ENCODE measurements at regions not wholly inside any gene's neighbourhood (a gene's known extent, or its start where the extent isn't known, plus 50 kb on each side); places are given as distances from the start of the nearest gene placed in this dataset.

GRCh38 chr2:57598551-57598950 is 448.1 kb upstream of the VRK2 start:
- no peaks in the 10 kb centered on the region for H3K23me2 ChIP-seq (ENCODE audit: insufficient read length, low read depth, low read length, poor library complexity, severe bottlenecking)
- no peak overlapping the region for H3K27ac ChIP-seq (ENCODE audit: insufficient read length, low read depth, low read length)

More at GRCh38 chr2:57598551-57598950, 448.1 kb upstream of the VRK2 start:
- Histone ChIP-seq H3K18ac (ENCODE audit: insufficient read length, low read depth, low read length) (no peak overlapping the region), H3K4me1 (ENCODE audit: insufficient read depth, low read length) (peaks cover 2% of the 10 kb centered on the region), H4K5ac (ENCODE audit: insufficient read length, low read depth, low read length) (no peak overlapping the region), H2AFZ (ENCODE audit: low read length) (no peak overlapping the region), H2BK12ac (ENCODE audit: insufficient read length, low read depth, low read length) (no peak overlapping the region), H3K4ac (ENCODE audit: low read depth, low read length) (no peak overlapping the region), H3K56ac (ENCODE audit: insufficient read length, low read depth, low read length) (no peak overlapping the region), H2BK15ac (ENCODE audit: low read depth, low read length) (no peak overlapping the region), H3K27me3 (ENCODE audit: insufficient read depth, low read length) (no peaks in the 10 kb centered on the region), H3K9me3 (ENCODE audit: control insufficient read depth, low read depth, low read length) (no peaks in the 10 kb centered on the region), H3K79me2 (ENCODE audit: insufficient read depth, low read length) (no peaks in the 10 kb centered on the region), H3K4me2 (ENCODE audit: insufficient read depth, insufficient read length, low read length) (no peak overlapping the region), H4K8ac (replicated peaks; ENCODE audit: insufficient read length, low read depth, low read length) (no peak overlapping the region), H4K91ac (ENCODE audit: insufficient read length, low read depth, low read length) (no peak overlapping the region), H3K9ac (ENCODE audit: extremely low read depth, insufficient read length, low read length) (no peak overlapping the region), H3T11ph (ENCODE audit: low read length) (no peak overlapping the region), H2AK5ac (ENCODE audit: insufficient read length, low read length) (no peak overlapping the region), H4K20me1 (ENCODE audit: control insufficient read depth, insufficient read depth, insufficient read length) (no peaks in the 10 kb centered on the region), H2BK120ac (ENCODE audit: low read depth, low read length, poor library complexity, severe bottlenecking) (no peak overlapping the region), H2BK5ac (ENCODE audit: insufficient read length, low read length) (no peak overlapping the region), H3K79me1 (ENCODE audit: insufficient read depth, low read depth, low read length, poor library complexity, severe bottlenecking) (no peaks in the 10 kb centered on the region), H3K14ac (ENCODE audit: insufficient read depth, low read length) (no peak overlapping the region), H3K23ac (ENCODE audit: insufficient read length, low read depth, low read length) (no peak overlapping the region), H2BK20ac (ENCODE audit: low read depth, low read length, poor library complexity, severe bottlenecking) (no peak overlapping the region)
- WGBS (ENCODE audit: extremely low coverage, insufficient read length, low lambda C conversion rate) = no CpG with 5 or more reads among the region's 4 CpGs
- no peak for TF ChIP-seq CTCF (conservative IDR thresholded peaks at IDR 0.05)
- Mint-ChIP-seq H3K27me3 (ENCODE audit: low read depth) (no peaks in the 10 kb centered on the region), H3K4me3 (no peak overlapping the region), H3K27ac (no peak overlapping the region; a peak in 1 of 7 replicates), H3K36me3 (ENCODE audit: insufficient read depth in 1 of 3, low read depth in 3 of 3) (no peaks in the 10 kb centered on the region), H3K9me3 (no peaks in the 10 kb centered on the region), H3K4me1 (peaks cover 6 to 7% of the 10 kb centered on the region in 2 experiments)
- DNase-seq = no peak

Measured in H9 (cell line).